DOHH2 (cell line): ENCODE measurements at regions not wholly inside any gene's neighbourhood (a gene's known extent, or its start where the extent isn't known, plus 50 kb on each side); places are given as distances from the start of the nearest gene placed in this dataset.

Source experiments
- H3F3A ChIP-seq: fragments of 200-600 bp; sonication (generic), shearing (Covaris generic); 2 replicates; pipeline ENCODE4 v1.6.0; 2016; ENCODE audit warnings: antibody characterized with exemption, mild to moderate bottlenecking; ENCODE audit not compliant: control insufficient read depth, insufficient read depth
- H3K27ac ChIP-seq: fragments of 200-600 bp; sonication (generic); 2 replicates; pipeline ENCODE4 v1.5.1; 2014; ENCODE audit warnings: low read depth, mild to moderate bottlenecking, low read length, moderate library complexity
- H3K27me3 ChIP-seq: fragments of 200-600 bp; sonication (generic); 2 replicates; pipeline ENCODE4 v1.6.1; 2014; ENCODE audit warnings: mild to moderate bottlenecking, low read length, mixed read lengths; ENCODE audit not compliant: control insufficient read depth
- H3K36me3 ChIP-seq: fragments of 200-600 bp; sonication (generic); 2 replicates; pipeline ENCODE4 v1.6.1; 2014; ENCODE audit warnings: mild to moderate bottlenecking, low read length, moderate library complexity, mixed read lengths; ENCODE audit not compliant: control insufficient read depth
- H3K4me1 ChIP-seq: fragments of 200-600 bp; sonication (generic); 2 replicates; pipeline ENCODE4 v1.6.1; 2014; ENCODE audit warnings: mild to moderate bottlenecking, low read length, mixed read lengths; ENCODE audit not compliant: control insufficient read depth
- H3K4me2 ChIP-seq: fragments of 200-600 bp; sonication (generic); 2 replicates; pipeline ENCODE4 v1.6.0; 2014; ENCODE audit warnings: mild to moderate bottlenecking, low read length, moderate library complexity
- H3K4me3 ChIP-seq: fragments of 200-600 bp; sonication (generic); 2 replicates; pipeline ENCODE4 v1.5.1; 2014; ENCODE audit warnings: mild to moderate bottlenecking, low read length, mixed read lengths
- H3K79me2 ChIP-seq: fragments of 200-600 bp; sonication (generic); 2 replicates; pipeline ENCODE4 v1.6.1; 2014; ENCODE audit warnings: mild to moderate bottlenecking, low read length, mixed read lengths; ENCODE audit not compliant: control insufficient read depth
- H3K9me2 ChIP-seq: fragments of 200-600 bp; sonication (generic); replicated peaks from 2 replicates; pipeline ENCODE4 v1.6.1; 2014; ENCODE audit warnings: mild to moderate bottlenecking, low read length, mixed read lengths; ENCODE audit not compliant: control insufficient read depth
- H3K9me3 ChIP-seq: fragments of 200-600 bp; sonication (generic); 2 replicates; pipeline ENCODE4 v1.6.1; 2014; ENCODE audit warnings: antibody characterized with exemption, low read length, mixed read lengths; ENCODE audit not compliant: control insufficient read depth, insufficient read depth
- H4K20me1 ChIP-seq: fragments of 200-600 bp; sonication (generic); 2 replicates; pipeline ENCODE4 v1.6.0; 2014; ENCODE audit warnings: low read depth, mild to moderate bottlenecking, antibody characterized with exemption, low read length, moderate library complexity; ENCODE audit not compliant: control insufficient read depth, insufficient read depth
- CTCF ChIP-seq: fragments of 200-600 bp; sonication (generic); IDR thresholded peaks from one replicate; pipeline ENCODE4 v1.5.1; 2014; ENCODE audit warnings: antibody characterized with exemption, mild to moderate bottlenecking, low read depth, low read length; ENCODE audit not compliant: poor library complexity, severe bottlenecking
- EZH2phosphoT487 ChIP-seq: fragments of 200-600 bp; sonication (generic); IDR thresholded peaks from 2 replicates; pipeline ENCODE4 v1.6.1; 2017; ENCODE audit warnings: borderline replicate concordance, mild to moderate bottlenecking, antibody characterized with exemption, low read length, moderate library complexity, mixed read lengths

GRCh38 chr20:50337521-50338466 lies 147.2 kb downstream of the CEBPB start:
- no peaks in the 10 kb centered on the region for H3K79me2 ChIP-seq
- peaks cover 10% of the 10 kb centered on the region for H3K4me1 ChIP-seq
- no peaks in the 10 kb centered on the region for H4K20me1 ChIP-seq
- no peak overlapping the region for H3K4me2 ChIP-seq
- no peaks in the 10 kb centered on the region for H3K9me2 ChIP-seq
- peaks cover 50% of the 10 kb centered on the region for H3K27me3 ChIP-seq
- H3F3A ChIP-seq, result no peaks in the 10 kb centered on the region
- no peak overlapping the region for H3K4me3 ChIP-seq
- no peaks in the 10 kb centered on the region for H3K9me3 ChIP-seq
- H3K27ac ChIP-seq, result no peak overlapping the region
- TF ChIP-seq CTCF (no peak), EZH2phosphoT487 (no peak)
- H3K36me3 ChIP-seq, result no peaks in the 10 kb centered on the region

DNA sequence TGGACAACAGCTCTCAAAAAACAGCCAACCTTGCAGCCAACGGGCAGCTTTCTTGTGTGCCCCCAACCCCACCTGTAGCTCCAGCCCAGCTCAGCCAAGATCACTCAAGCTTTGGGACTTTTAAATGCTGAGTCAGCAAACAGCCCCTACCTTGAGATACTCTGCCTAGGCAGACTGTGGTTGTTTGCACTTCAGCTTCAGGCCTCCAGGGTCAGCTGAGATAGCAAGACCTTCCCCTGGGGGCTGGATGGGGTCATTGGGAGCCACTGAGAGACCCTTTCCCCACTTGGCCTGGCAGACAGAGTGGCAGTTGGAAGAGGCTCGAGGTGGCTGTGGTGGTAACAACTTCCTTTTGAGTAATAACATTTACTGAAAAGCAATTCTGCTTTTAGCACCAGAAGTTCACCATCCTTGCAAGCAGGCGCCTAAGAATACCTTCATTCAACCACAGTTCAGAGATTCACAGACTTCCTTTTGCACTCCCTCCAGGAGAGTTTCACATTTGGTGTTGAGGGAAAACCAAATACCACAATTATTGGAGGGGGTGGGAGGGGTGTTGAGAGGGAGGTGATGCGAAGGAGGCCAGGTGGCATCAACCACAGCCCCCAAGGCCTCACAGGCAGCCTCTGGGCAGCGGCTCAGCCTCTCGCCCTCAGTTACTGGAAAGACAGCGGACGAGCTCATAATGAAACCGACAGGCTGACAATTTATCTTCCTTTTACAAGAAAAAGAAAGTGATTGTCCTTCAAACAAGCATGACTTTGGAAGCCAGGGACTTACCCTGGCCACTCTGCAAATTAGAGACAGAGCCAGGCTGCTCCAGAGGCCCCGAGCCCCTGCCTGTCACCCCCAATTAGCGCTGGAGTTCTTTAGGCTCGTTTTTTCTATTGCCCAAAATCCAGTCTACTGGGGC lies 148.1 kb downstream of the CEBPB start:
- Histone ChIP-seq H3K36me3 (no peaks in the 10 kb centered on the region), H3K27me3 (peaks cover 50% of the 10 kb centered on the region), H3K9me2 (no peaks in the 10 kb centered on the region), H3K4me1 (peaks cover 10% of the 10 kb centered on the region), H4K20me1 (no peaks in the 10 kb centered on the region), H3K9me3 (no peaks in the 10 kb centered on the region), H3K4me3 (no peak overlapping the region), H3F3A (no peaks in the 10 kb centered on the region), H3K4me2 (no peak overlapping the region), H3K79me2 (no peaks in the 10 kb centered on the region), H3K27ac (no peak overlapping the region)
- TF ChIP-seq EZH2phosphoT487 (no peak), CTCF (no peak)

DNA sequence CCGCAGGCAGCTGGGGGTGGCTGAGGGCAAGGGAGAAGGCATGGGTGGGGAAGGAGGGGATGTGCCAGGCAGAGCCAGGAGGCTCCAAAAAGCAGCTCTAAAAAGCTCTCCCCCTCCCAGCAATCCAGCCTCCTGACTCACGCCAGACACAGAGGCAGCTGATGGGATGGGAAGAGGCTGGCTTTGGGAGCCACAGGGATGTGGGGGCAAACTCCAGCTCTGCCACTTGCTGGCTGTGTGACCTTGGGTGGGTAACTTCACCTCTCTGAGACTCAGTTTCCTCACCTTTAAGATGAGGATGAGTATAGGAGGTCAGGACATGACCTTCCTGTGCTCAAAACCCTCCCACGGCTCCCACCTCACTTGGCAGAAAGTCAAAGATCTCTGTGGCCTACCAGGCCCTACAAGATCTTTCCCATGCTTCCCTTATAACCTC lies 148.9 kb downstream of the CEBPB start:
- no peak for TF ChIP-seq CTCF
- TF ChIP-seq EZH2phosphoT487, result no peak
- Histone ChIP-seq H3K27ac (no peak overlapping the region), H3K4me3 (no peak overlapping the region), H3F3A (no peaks in the 10 kb centered on the region), H3K4me1 (peaks cover 10% of the 10 kb centered on the region), H3K27me3 (peaks cover 50% of the 10 kb centered on the region), H4K20me1 (no peaks in the 10 kb centered on the region), H3K9me3 (no peaks in the 10 kb centered on the region), H3K9me2 (no peaks in the 10 kb centered on the region), H3K36me3 (no peaks in the 10 kb centered on the region), H3K4me2 (no peak overlapping the region), H3K79me2 (no peaks in the 10 kb centered on the region)
